H9 (cell line): ENCODE measurements at regions not wholly inside any gene's neighbourhood (a gene's known extent, or its start where the extent isn't known, plus 50 kb on each side); places are given as distances from the start of the nearest gene placed in this dataset.

ENCODE experiments used
- DNase-seq: peaks from one replicate; pipeline ENCODE4 v3.0.0-alpha.2; 2017
- H2AFZ ChIP-seq: one replicate; pipeline ENCODE4 v1.6.1; 2013; ENCODE audit warnings: mild to moderate bottlenecking, low read length, control low read depth, moderate library complexity
- H2AK5ac ChIP-seq: 2 replicates; pipeline ENCODE4 v1.6.1; 2013; ENCODE audit warnings: low read length, control low read depth, mixed read lengths; ENCODE audit not compliant: insufficient read length
- H2BK120ac ChIP-seq: one replicate; pipeline ENCODE4 v1.6.1; 2013; ENCODE audit warnings: low read depth, mild to moderate bottlenecking, low read length, control low read depth, inconsistent platforms; ENCODE audit not compliant: poor library complexity, severe bottlenecking
- H2BK12ac ChIP-seq: 2 replicates; pipeline ENCODE4 v1.6.1; 2013; ENCODE audit warnings: low read length, control low read depth, mixed read lengths, low read depth; ENCODE audit not compliant: insufficient read length
- H2BK15ac ChIP-seq: 2 replicates; pipeline ENCODE4 v1.6.1; 2013; ENCODE audit warnings: low read depth, low read length, control low read depth
- H2BK20ac ChIP-seq: one replicate; pipeline ENCODE4 v1.6.1; 2013; ENCODE audit warnings: low read depth, mild to moderate bottlenecking, low read length, control low read depth, inconsistent platforms; ENCODE audit not compliant: poor library complexity, severe bottlenecking
- H2BK5ac ChIP-seq: 2 replicates; pipeline ENCODE4 v1.6.1; 2013; ENCODE audit warnings: low read length, control low read depth, mixed read lengths; ENCODE audit not compliant: insufficient read length
- H3K14ac ChIP-seq: 2 replicates; pipeline ENCODE4 v1.6.1; 2013; ENCODE audit warnings: low read length, control low read depth; ENCODE audit not compliant: insufficient read depth
- H3K18ac ChIP-seq: 2 replicates; pipeline ENCODE4 v1.6.1; 2013; ENCODE audit warnings: low read depth, mild to moderate bottlenecking, mixed read lengths, low read length, control low read depth; ENCODE audit not compliant: insufficient read length
- H3K23ac ChIP-seq: 2 replicates; pipeline ENCODE4 v1.6.1; 2013; ENCODE audit warnings: low read length, control low read depth, mixed read lengths, low read depth; ENCODE audit not compliant: insufficient read length
- H3K23me2 ChIP-seq: 2 replicates; pipeline ENCODE4 v1.6.1; 2013; ENCODE audit warnings: low read depth, mild to moderate bottlenecking, mixed read lengths, low read length, control low read depth; ENCODE audit not compliant: insufficient read length, poor library complexity, severe bottlenecking
- H3K27ac ChIP-seq: 2 replicates; pipeline ENCODE4 v1.5.1; 2013; ENCODE audit warnings: low read length, control low read depth, mixed read lengths, low read depth; ENCODE audit not compliant: insufficient read length
- H3K27me3 ChIP-seq: 2 replicates; pipeline ENCODE4 v1.6.1; 2013; ENCODE audit warnings: low read length, control low read depth, inconsistent platforms; ENCODE audit not compliant: insufficient read depth
- H3K4ac ChIP-seq: 2 replicates; pipeline ENCODE4 v1.6.1; 2013; ENCODE audit warnings: low read depth, mild to moderate bottlenecking, control low read depth, inconsistent platforms, low read length, moderate library complexity
- H3K4me1 ChIP-seq: 2 replicates; pipeline ENCODE4 v1.6.1; 2013; ENCODE audit warnings: low read length, control low read depth, inconsistent platforms; ENCODE audit not compliant: insufficient read depth
- H3K4me2 ChIP-seq: 2 replicates; pipeline ENCODE4 v1.6.1; 2013; ENCODE audit warnings: low read length, control low read depth, mixed read lengths; ENCODE audit not compliant: insufficient read length, insufficient read depth
- H3K56ac ChIP-seq: 2 replicates; pipeline ENCODE4 v1.6.1; 2013; ENCODE audit warnings: low read depth, mild to moderate bottlenecking, mixed read lengths, low read length, control low read depth; ENCODE audit not compliant: insufficient read length
- H3K79me1 ChIP-seq: 2 replicates; pipeline ENCODE4 v1.6.1; 2013; ENCODE audit warnings: low read depth, mild to moderate bottlenecking, moderate library complexity, low read length, control low read depth, inconsistent platforms; ENCODE audit not compliant: insufficient read depth, poor library complexity, severe bottlenecking
- H3K79me2 ChIP-seq: 2 replicates; pipeline ENCODE4 v1.6.1; 2013; ENCODE audit warnings: low read length, control low read depth, inconsistent platforms; ENCODE audit not compliant: insufficient read depth
- H3K9ac ChIP-seq: 2 replicates; pipeline ENCODE4 v1.6.1; 2013; ENCODE audit warnings: low read length, control low read depth, mixed read lengths; ENCODE audit not compliant: insufficient read length; ENCODE audit errors: extremely low read depth
- H3K9me3 ChIP-seq: one replicate; pipeline ENCODE4 v1.6.1; 2013; ENCODE audit warnings: low read depth, low read length, inconsistent platforms; ENCODE audit not compliant: control insufficient read depth
- H3T11ph ChIP-seq: one replicate; pipeline ENCODE4 v1.6.1; 2013; ENCODE audit warnings: mild to moderate bottlenecking, low read length, control low read depth, inconsistent platforms
- H4K20me1 ChIP-seq: one replicate; pipeline ENCODE4 v1.6.1; 2013; ENCODE audit not compliant: control insufficient read depth, insufficient read length, insufficient read depth
- H4K5ac ChIP-seq: 2 replicates; pipeline ENCODE4 v1.6.1; 2013; ENCODE audit warnings: low read depth, mild to moderate bottlenecking, mixed read lengths, low read length, control low read depth; ENCODE audit not compliant: insufficient read length
- H4K8ac ChIP-seq: replicated peaks from 2 replicates; pipeline ENCODE4 v1.6.1; 2013; ENCODE audit warnings: low read length, control low read depth, mixed read lengths, low read depth; ENCODE audit not compliant: insufficient read length
- H4K91ac ChIP-seq: 2 replicates; pipeline ENCODE4 v1.6.1; 2013; ENCODE audit warnings: low read depth, mild to moderate bottlenecking, moderate library complexity, mixed read lengths, low read length, control low read depth; ENCODE audit not compliant: insufficient read length
- H3K27ac Mint-ChIP-seq, 3 experiments: 2 replicates in 2 of 3; 3 replicates in 1 of 3; pipeline ENCODE4 v1.8.0; 2020 to 2021; ENCODE audit warnings: mixed read lengths in 3 of 3, mild to moderate bottlenecking in 1 of 3, moderate library complexity in 1 of 3
- H3K27me3 Mint-ChIP-seq: 2 replicates; pipeline ENCODE4 v1.8.0; 2021; ENCODE audit warnings: low read depth, mild to moderate bottlenecking, moderate library complexity, mixed read lengths
- H3K36me3 Mint-ChIP-seq, 3 experiments: 2 replicates in 2 of 3; 3 replicates in 1 of 3; pipeline ENCODE4 v1.8.0; 2020 to 2021; ENCODE audit warnings: low read depth in 3 of 3, mixed read lengths in 3 of 3; ENCODE audit not compliant: insufficient read depth in 1 of 3
- H3K4me1 Mint-ChIP-seq, 2 experiments: 2 replicates each; pipeline ENCODE4 v1.8.0; 2020; ENCODE audit warnings: mixed read lengths in 2 of 2
- H3K4me3 Mint-ChIP-seq, 2 experiments: 2 replicates in 1 of 2; 3 replicates in 1 of 2; pipeline ENCODE4 v1.8.0; 2020 to 2021; ENCODE audit warnings: mild to moderate bottlenecking in 2 of 2, mixed read lengths in 2 of 2, moderate library complexity in 1 of 2
- H3K9me3 Mint-ChIP-seq, 2 experiments: 2 replicates in 1 of 2; 3 replicates in 1 of 2; pipeline ENCODE4 v1.8.0; 2020; ENCODE audit warnings: mild to moderate bottlenecking in 2 of 2, mixed read lengths in 2 of 2, moderate library complexity in 1 of 2
- WGBS: extraction: QIAGEN DNeasy Blood & Tissue Kit; methylation state at CpG from one replicate; pipeline ENCODE4 v1.1.7; 2013; ENCODE audit warnings: missing lambda C conversion rate, low lambda C conversion rate, mixed read lengths; ENCODE audit not compliant: insufficient read length; ENCODE audit errors: extremely low coverage; 5-methylcytosine and 5-hydroxymethylcytosine counted together
- TF ChIP-seq, protein P1 (sequence below): fragments of 200-600 bp; sonication (generic); conservative IDR thresholded peaks from 3 replicates; pipeline ENCODE4 v1.8.0; 2021; ENCODE audit warnings: antibody characterized with exemption, mild to moderate bottlenecking

DNA sequence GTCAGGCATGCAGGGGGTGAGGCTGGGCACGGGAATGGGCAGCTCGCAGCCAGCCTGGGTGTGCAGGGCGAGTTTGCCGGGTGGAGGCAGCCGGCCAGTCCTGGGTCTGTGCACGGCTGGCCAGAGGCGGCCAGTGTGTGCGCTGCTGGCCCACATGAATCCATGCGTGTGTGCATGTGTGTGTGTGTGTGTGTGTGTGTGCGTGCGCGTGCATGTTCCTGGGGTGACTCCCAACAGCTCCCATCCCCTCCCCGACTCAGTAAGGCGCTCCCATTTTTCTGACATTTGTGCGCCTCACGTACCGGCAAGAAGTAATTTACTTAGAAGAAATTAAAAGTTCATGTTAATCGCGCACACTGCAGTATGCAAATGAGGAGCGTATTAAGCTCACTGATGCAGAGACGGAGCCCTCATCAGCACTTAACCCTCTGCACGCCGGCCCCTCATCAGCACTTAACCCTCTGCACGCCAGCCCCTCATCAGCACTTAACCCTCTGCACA lies 55.4 kb upstream of the ACSF3 start:
- Histone ChIP-seq H3K79me2 (no peaks in the 10 kb centered on the region), H3K4me2 (no peak overlapping the region), H2AFZ (no peak overlapping the region), H3K79me1 (no peaks in the 10 kb centered on the region), H4K91ac (no peak overlapping the region), H2BK120ac (no peak overlapping the region), H2AK5ac (no peak overlapping the region), H3K9me3 (no peaks in the 10 kb centered on the region), H3K9ac (no peak overlapping the region), H2BK15ac (no peak overlapping the region), H3K27me3 (no peaks in the 10 kb centered on the region), H3K27ac (no peak overlapping the region), H3K4me1 (no peaks in the 10 kb centered on the region; the same call in 1 of the 2 replicates), H3K23ac (no peak overlapping the region), H2BK5ac (no peak overlapping the region), H2BK12ac (no peak overlapping the region), H3K23me2 (peaks cover 6% of the 10 kb centered on the region), H2BK20ac (no peak overlapping the region), H3K14ac (no peak overlapping the region), H4K8ac (no peak overlapping the region), H3T11ph (no peak overlapping the region), H4K20me1 (no peaks in the 10 kb centered on the region), H3K4ac (no peak overlapping the region), H3K18ac (no peak overlapping the region), H4K5ac (no peak overlapping the region), H3K56ac (no peak overlapping the region)
- no peak overlapping the region for H3K27ac Mint-ChIP-seq
- no CpG with 5 or more reads among the region's 24 CpGs for WGBS
- peaks cover 10% of the 10 kb centered on the region for H3K27me3 Mint-ChIP-seq
- no peak for DNase-seq
- H3K4me1 Mint-ChIP-seq: peaks cover 7 to 30% of the 10 kb centered on the region in 2 experiments
- no peaks in the 10 kb centered on the region for H3K9me3 Mint-ChIP-seq
- TF ChIP-seq, protein P1, sequence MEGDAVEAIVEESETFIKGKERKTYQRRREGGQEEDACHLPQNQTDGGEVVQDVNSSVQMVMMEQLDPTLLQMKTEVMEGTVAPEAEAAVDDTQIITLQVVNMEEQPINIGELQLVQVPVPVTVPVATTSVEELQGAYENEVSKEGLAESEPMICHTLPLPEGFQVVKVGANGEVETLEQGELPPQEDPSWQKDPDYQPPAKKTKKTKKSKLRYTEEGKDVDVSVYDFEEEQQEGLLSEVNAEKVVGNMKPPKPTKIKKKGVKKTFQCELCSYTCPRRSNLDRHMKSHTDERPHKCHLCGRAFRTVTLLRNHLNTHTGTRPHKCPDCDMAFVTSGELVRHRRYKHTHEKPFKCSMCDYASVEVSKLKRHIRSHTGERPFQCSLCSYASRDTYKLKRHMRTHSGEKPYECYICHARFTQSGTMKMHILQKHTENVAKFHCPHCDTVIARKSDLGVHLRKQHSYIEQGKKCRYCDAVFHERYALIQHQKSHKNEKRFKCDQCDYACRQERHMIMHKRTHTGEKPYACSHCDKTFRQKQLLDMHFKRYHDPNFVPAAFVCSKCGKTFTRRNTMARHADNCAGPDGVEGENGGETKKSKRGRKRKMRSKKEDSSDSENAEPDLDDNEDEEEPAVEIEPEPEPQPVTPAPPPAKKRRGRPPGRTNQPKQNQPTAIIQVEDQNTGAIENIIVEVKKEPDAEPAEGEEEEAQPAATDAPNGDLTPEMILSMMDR: no peak
- H3K36me3 Mint-ChIP-seq: no peaks in the 10 kb centered on the region
- H3K4me3 Mint-ChIP-seq: no peak overlapping the region
